Stimulated activated naive B cell treated with anti-CD40 and anti-IgM and Interleukin-4, amounts not matched to agents 10 μg/mL and 1 μg/mL and 100 μg/mL, for 72 hours (primary cell): ENCODE measurements at regions not wholly inside any gene's neighbourhood (a gene's known extent, or its start where the extent isn't known, plus 50 kb on each side); places are given as distances from the start of the nearest gene placed in this dataset.

Source experiments
- ATAC-seq, 2 donors: fragments of 150-1000 bp; cut with Tn5 transposase; replicated peaks; 2 replicates each; pipeline ENCODE4 v1.10.0; 2021; ENCODE audit warnings: moderate library complexity in 1 of 2
- DNase-seq: peaks from one replicate; pipeline ENCODE4 v3.0.0; 2021
- H3K27ac Mint-ChIP-seq: one replicate; pipeline ENCODE4 v1.8.0; 2022; ENCODE audit warnings: mild to moderate bottlenecking, mixed read lengths
- H3K27me3 Mint-ChIP-seq, 2 donors: one replicate each; pipeline ENCODE4 v1.8.0; 2022; ENCODE audit warnings: mixed read lengths in 2 of 2
- H3K36me3 Mint-ChIP-seq, 2 donors: one replicate each; pipeline ENCODE4 v1.8.0; 2022; ENCODE audit warnings: mixed read lengths in 2 of 2, mild to moderate bottlenecking in 1 of 2
- H3K4me1 Mint-ChIP-seq, 2 donors: one replicate each; pipeline ENCODE4 v1.8.0; 2022; ENCODE audit warnings: mixed read lengths in 2 of 2, mild to moderate bottlenecking in 1 of 2
- H3K4me3 Mint-ChIP-seq, 2 donors: one replicate each; pipeline ENCODE4 v1.8.0; 2022; ENCODE audit warnings: mild to moderate bottlenecking in 2 of 2, mixed read lengths in 2 of 2, moderate library complexity in 1 of 2
- H3K9me3 Mint-ChIP-seq, 2 donors: one replicate each; pipeline ENCODE4 v1.8.0; 2022; ENCODE audit warnings: mixed read lengths in 2 of 2, mild to moderate bottlenecking in 1 of 2

DNA sequence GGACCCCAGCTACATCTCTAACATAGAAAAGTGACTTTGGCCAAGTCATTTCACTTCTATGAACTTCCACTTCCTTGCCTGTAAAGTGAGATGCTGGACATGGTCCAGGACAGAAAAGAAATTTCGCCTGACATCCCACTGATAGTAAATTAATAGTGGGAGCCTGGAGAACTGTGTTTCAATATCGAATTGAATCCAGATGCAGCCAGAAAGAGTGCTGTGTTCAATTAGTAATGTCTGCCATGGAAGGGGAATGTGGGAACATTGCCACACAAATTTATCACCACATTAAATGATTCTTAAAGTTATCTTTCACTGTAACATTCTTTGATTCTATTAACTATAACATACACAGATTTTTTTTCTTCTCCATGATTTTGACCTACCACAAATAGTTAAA lies 255.0 kb downstream of the HACE1 start:
- no peaks in the 10 kb centered on the region for H3K9me3 Mint-ChIP-seq
- ATAC-seq (no peak), DNase-seq (no peak)
- H3K4me3 Mint-ChIP-seq, result no peak overlapping the region
- no peaks in the 10 kb centered on the region for H3K27me3 Mint-ChIP-seq
- H3K36me3 Mint-ChIP-seq, result no peaks in the 10 kb centered on the region
- no peak overlapping the region for H3K27ac Mint-ChIP-seq
- peaks cover 2 to 6% of the 10 kb centered on the region in 2 donors for H3K4me1 Mint-ChIP-seq

DNA sequence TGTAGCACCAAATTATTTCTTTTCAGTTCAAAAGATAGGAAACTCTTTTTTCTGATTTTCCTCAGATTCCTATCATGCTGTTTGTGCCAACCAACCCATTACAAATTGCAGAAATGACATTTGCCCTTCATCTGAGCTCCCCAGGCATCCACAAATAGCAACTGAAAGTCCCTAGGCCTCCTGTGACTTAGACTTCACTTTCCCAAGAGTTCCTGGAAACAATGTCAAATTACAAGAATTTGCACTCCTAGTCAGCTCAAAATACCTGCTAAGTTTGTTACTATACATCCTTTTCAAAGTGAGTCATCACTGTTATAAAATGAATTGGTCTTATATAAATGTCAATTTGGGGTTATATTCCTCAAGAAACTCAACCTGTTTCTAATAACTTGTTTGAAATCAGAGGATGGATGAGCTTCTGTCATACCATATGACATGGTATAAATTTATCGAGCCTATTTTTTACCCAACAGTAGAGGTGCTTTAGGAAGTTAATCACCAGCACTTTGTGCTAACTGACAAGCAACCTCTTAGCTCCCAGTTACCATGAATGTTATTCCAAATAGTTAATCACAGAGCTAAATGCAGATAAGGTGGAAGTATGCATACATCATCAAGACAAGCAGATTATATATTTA lies 256.5 kb downstream of the HACE1 start:
- Mint-ChIP-seq H3K4me3 (no peak overlapping the region), H3K27me3 (no peaks in the 10 kb centered on the region)
- ATAC-seq, result no peak

GRCh38 chr6:104601721-104602120 lies 258.0 kb downstream of the HACE1 start:
- ATAC-seq, result no peak

More for the DNA sequence above, 256.5 kb downstream of the HACE1 start:
- Mint-ChIP-seq H3K36me3 (no peaks in the 10 kb centered on the region), H3K9me3 (no peaks in the 10 kb centered on the region), H3K4me1 (peaks cover 2 to 6% of the 10 kb centered on the region in 2 donors), H3K27ac (no peak overlapping the region)
- no peak for DNase-seq

GRCh38 chr6:104601131-104601651 lies 258.5 kb downstream of the HACE1 start:
- Mint-ChIP-seq H3K27me3 (peaks cover 0 to 4% of the 10 kb centered on the region in 2 donors), H3K4me3 (no peak overlapping the region), H3K27ac (no peak overlapping the region), H3K9me3 (no peaks in the 10 kb centered on the region), H3K36me3 (no peaks in the 10 kb centered on the region), H3K4me1 (peaks cover 2 to 6% of the 10 kb centered on the region in 2 donors)
- no peak for DNase-seq
- no peak for ATAC-seq

More at GRCh38 chr6:104601721-104602120, 258.0 kb downstream of the HACE1 start:
- H3K27me3 Mint-ChIP-seq, result no peaks in the 10 kb centered on the region
- no peaks in the 10 kb centered on the region for H3K36me3 Mint-ChIP-seq
- H3K4me3 Mint-ChIP-seq, result no peak overlapping the region
- no peaks in the 10 kb centered on the region for H3K9me3 Mint-ChIP-seq
- DNase-seq, result no peak
- H3K27ac Mint-ChIP-seq, result no peak overlapping the region
- H3K4me1 Mint-ChIP-seq, result peaks cover 2 to 6% of the 10 kb centered on the region in 2 donors

DNA sequence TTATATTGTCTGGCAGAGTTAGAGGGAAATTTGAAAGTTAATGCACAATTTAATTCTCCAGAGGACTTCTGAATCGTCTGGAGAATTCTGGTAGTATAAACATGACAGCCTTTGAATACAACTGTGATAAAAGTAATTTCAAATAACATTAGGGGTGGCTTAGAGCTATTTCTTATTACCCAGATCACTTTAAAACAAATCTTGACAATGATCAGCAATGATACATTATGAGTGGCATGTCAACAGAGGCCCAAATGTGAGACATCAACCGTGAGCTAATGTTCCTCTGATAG lies 259.1 kb downstream of the HACE1 start:
- peaks cover 2 to 6% of the 10 kb centered on the region in 2 donors for H3K4me1 Mint-ChIP-seq

DNA sequence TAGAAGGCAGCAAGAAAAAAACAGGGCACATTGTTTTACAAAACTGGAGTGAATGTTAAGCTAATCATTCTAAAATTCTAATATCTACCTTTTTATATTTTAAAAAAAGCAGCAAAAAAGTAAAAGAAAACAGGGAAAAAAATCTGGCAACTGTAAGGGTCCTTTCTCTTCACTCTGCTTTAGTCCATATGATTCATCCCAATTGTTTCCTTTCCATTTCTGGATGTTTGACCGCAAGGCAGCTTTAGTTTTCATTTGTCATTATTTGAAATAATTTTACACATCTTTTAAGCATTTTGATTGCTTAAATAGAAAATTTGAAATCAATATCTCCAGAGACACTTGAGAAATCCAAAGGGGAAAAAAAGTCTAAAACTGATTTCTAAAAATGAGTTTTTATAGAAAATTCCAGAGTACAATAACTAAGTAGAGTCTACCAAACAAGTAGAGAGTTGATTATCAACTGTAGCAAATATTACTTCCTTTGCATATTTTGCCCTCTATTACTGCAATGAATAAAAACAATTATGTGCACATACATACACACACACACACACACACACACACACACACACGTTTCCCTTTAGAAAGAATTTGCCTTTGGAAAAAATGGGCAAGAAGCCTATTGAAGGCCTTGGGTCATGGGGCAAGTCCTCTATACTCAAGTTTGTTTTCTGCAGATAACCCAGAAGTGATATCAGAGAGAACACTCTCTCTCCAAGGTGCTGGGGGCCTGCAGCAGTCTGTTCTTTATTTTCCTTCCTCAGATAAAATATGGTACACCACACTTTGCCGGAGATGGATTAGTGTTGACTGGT lies 259.7 kb downstream of the HACE1 start:
- peaks cover 2 to 6% of the 10 kb centered on the region in 2 donors for H3K4me1 Mint-ChIP-seq

More for the DNA sequence above, 259.1 kb downstream of the HACE1 start:
- DNase-seq (no peak), ATAC-seq (no peak)
- Mint-ChIP-seq H3K4me3 (no peak overlapping the region), H3K27ac (no peak overlapping the region), H3K27me3 (peaks cover 0 to 5% of the 10 kb centered on the region in 2 donors), H3K36me3 (no peaks in the 10 kb centered on the region), H3K9me3 (no peaks in the 10 kb centered on the region)

GRCh38 chr6:104597541-104598050 lies 262.1 kb downstream of the HACE1 start:
- Mint-ChIP-seq H3K27me3 (peaks cover 0 to 5% of the 10 kb centered on the region in 2 donors), H3K4me1 (no peaks in the 10 kb centered on the region), H3K9me3 (no peaks in the 10 kb centered on the region), H3K27ac (no peak overlapping the region), H3K4me3 (no peak overlapping the region), H3K36me3 (no peaks in the 10 kb centered on the region)
- ATAC-seq (no peak), DNase-seq (no peak)

More for the DNA sequence above, 259.7 kb downstream of the HACE1 start:
- Mint-ChIP-seq H3K27me3 (peaks cover 0 to 5% of the 10 kb centered on the region in 2 donors), H3K4me3 (no peak overlapping the region), H3K36me3 (no peaks in the 10 kb centered on the region), H3K27ac (no peak overlapping the region), H3K9me3 (no peaks in the 10 kb centered on the region)
- DNase-seq, result no peak
- no peak for ATAC-seq

DNA sequence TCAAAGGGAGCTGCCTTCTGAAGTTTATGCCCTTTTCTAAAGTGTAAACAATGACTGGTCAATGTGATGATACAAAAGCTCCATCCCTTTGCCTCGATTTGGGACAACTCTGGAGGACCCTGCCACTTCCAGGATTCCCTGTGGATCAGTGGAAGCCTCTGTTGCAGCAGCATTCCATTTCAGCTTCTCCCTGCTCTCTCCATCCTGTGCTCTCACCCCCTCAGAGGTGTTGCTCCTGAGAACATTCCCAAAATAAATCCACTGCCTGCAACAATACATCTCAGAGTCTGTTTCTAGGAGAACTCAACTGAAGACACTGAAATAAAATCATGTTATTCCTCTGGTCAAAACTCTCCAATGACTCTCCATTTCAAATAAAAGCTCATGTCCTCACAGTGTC lies 263.6 kb downstream of the HACE1 start:
- Mint-ChIP-seq H3K4me3 (no peak overlapping the region), H3K27me3 (peaks cover 0 to 5% of the 10 kb centered on the region in 2 donors), H3K4me1 (no peaks in the 10 kb centered on the region), H3K36me3 (no peaks in the 10 kb centered on the region), H3K9me3 (no peaks in the 10 kb centered on the region), H3K27ac (no peak overlapping the region)
- no peak for ATAC-seq
- DNase-seq, result no peak

GRCh38 chr6:104595311-104595820 lies 264.4 kb downstream of the HACE1 start:
- no peaks in the 10 kb centered on the region for H3K9me3 Mint-ChIP-seq
- no peak overlapping the region for H3K27ac Mint-ChIP-seq
- ATAC-seq (no peak), DNase-seq (no peak)
- peaks cover 0 to 5% of the 10 kb centered on the region in 2 donors for H3K27me3 Mint-ChIP-seq
- H3K36me3 Mint-ChIP-seq, result no peaks in the 10 kb centered on the region
- no peaks in the 10 kb centered on the region for H3K4me1 Mint-ChIP-seq
- no peak overlapping the region for H3K4me3 Mint-ChIP-seq

- Mint-ChIP-seq H3K27me3 (peaks cover 0 to 5% of the 10 kb centered on the region in 2 donors), H3K9me3 (no peaks in the 10 kb centered on the region), H3K27ac (no peak overlapping the region), H3K4me3 (no peak overlapping the region), H3K36me3 (no peaks in the 10 kb centered on the region), H3K4me1 (no peaks in the 10 kb centered on the region)
- ATAC-seq (no peak), DNase-seq (no peak)
Observed at GRCh38 chr6:104591573-104592334, 268.0 kb downstream of the HACE1 start.

DNA sequence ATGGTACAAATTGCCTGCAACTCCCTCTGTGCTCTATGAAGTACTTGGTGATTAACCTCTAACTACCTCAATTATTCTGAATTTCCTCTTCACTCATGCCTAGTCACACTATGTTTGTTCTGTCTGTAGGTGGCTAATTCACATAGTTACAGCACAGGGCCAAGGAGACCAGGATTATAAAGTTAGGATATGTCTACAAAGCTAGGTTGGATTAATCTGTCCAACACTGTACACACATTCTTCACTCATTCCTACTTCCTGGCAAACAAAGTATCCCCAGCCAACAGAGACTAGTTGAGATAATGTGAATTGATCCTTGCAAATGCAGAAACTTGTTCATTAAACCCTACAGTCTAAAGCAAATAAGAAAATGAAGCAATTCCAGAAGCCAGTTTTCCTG lies 269.8 kb downstream of the HACE1 start:
- no peaks in the 10 kb centered on the region for H3K36me3 Mint-ChIP-seq
- ATAC-seq, result no peak
- no peaks in the 10 kb centered on the region for H3K9me3 Mint-ChIP-seq
- H3K27ac Mint-ChIP-seq, result no peak overlapping the region
- H3K4me1 Mint-ChIP-seq, result no peaks in the 10 kb centered on the region
- H3K27me3 Mint-ChIP-seq, result no peaks in the 10 kb centered on the region
- H3K4me3 Mint-ChIP-seq, result no peak overlapping the region
- DNase-seq, result no peak

GRCh38 chr6:104585646-104586045 lies 274.1 kb downstream of the HACE1 start:
- no peak overlapping the region for H3K4me3 Mint-ChIP-seq
- H3K4me1 Mint-ChIP-seq, result no peaks in the 10 kb centered on the region
- no peaks in the 10 kb centered on the region for H3K27me3 Mint-ChIP-seq
- no peak for ATAC-seq
- H3K36me3 Mint-ChIP-seq, result no peaks in the 10 kb centered on the region
- DNase-seq, result no peak
- H3K9me3 Mint-ChIP-seq, result peaks cover 1 to 4% of the 10 kb centered on the region in 2 donors
- no peak overlapping the region for H3K27ac Mint-ChIP-seq

GRCh38 chr6:104580452-104580851 lies 279.3 kb downstream of the HACE1 start:
- no peaks in the 10 kb centered on the region for H3K27me3 Mint-ChIP-seq

GRCh38 chr6:104579310-104579863 lies 280.3 kb downstream of the HACE1 start:
- no peaks in the 10 kb centered on the region for H3K4me1 Mint-ChIP-seq
- no peak overlapping the region for H3K27ac Mint-ChIP-seq
- no peaks in the 10 kb centered on the region for H3K36me3 Mint-ChIP-seq
- no peak for ATAC-seq
- H3K27me3 Mint-ChIP-seq, result no peaks in the 10 kb centered on the region
- peaks cover 4% of the 10 kb centered on the region in 2 donors for H3K9me3 Mint-ChIP-seq
- no peak for DNase-seq
- no peak overlapping the region for H3K4me3 Mint-ChIP-seq

More at GRCh38 chr6:104580452-104580851, 279.3 kb downstream of the HACE1 start:
- no peak overlapping the region for H3K27ac Mint-ChIP-seq
- no peaks in the 10 kb centered on the region for H3K4me1 Mint-ChIP-seq
- DNase-seq (no peak), ATAC-seq (no peak)
- no peaks in the 10 kb centered on the region for H3K36me3 Mint-ChIP-seq
- no peak overlapping the region for H3K4me3 Mint-ChIP-seq
- H3K9me3 Mint-ChIP-seq, result peaks cover 4% of the 10 kb centered on the region in 2 donors
